ENCODE measurements at regions not wholly inside any gene's neighbourhood (a gene's known extent, or its start where the extent isn't known, plus 50 kb on each side); places are given as distances from the start of the nearest gene placed in this dataset.

GRCh38 chr7:34343667-34344066, 314.4 kb upstream of the NPSR1 start:
- Histone ChIP-seq H4K20me1 (ENCODE audit: insufficient read depth) (no peaks in the 10 kb centered on the region), H3K9me3 (ENCODE audit: control insufficient read depth in 1 of 2, insufficient read depth in 1 of 2, low read depth in 1 of 2, low read length in 2 of 2) (no peaks in the 10 kb centered on the region), H3K4me1 (ENCODE audit: control insufficient read depth in 1 of 2, insufficient read depth in 2 of 2, low read length in 2 of 2) (peaks cover 15 to 32% of the 10 kb centered on the region in 2 experiments), H3K79me2 (ENCODE audit: insufficient read depth, low read length) (no peaks in the 10 kb centered on the region), H2AFZ (ENCODE audit: low read depth, low read length, poor library complexity, severe bottlenecking) (no peak overlapping the region), H3K9ac (ENCODE audit: low read length) (no peak overlapping the region), H3K27ac (ENCODE audit: low read depth, low read length) (no peak overlapping the region), H3K27me3 (ENCODE audit: insufficient read depth, low read length) (no peaks in the 10 kb centered on the region), H3K36me3 (ENCODE audit: control insufficient read depth in 1 of 2, insufficient read depth in 2 of 2, low read length in 2 of 2) (no peaks in the 10 kb centered on the region), H3K9me2 (ENCODE audit: insufficient read depth) (no peaks in the 10 kb centered on the region), H3K4me3 (replicated peaks in 1 of 2; ENCODE audit: low read depth in 1 of 2, low read length in 2 of 2) (no peak overlapping the region), H3K4me2 (ENCODE audit: low read length) (no peak overlapping the region)
- no peak for TF ChIP-seq EZH2 (IDR thresholded peaks at IDR 0.05)
- BruUV-seq (replicated peaks): no TSS peak
- ATAC-seq (no peak), DNase-seq (ENCODE audit: low read depth, low spot score) (no peak)
- intact Hi-C loops (cut with micrococcal nuclease): no loop called here
- CTCF ChIA-PET: interaction anchor here (0.7 kb wide), 1 partner anchor 23 kb away, joined by 3 read pairs; no protein-coding TSS in a partner anchor
- RAD21 ChIA-PET (ENCODE audit: low non-redundant PET in 1 of 2, low total read pairs in 2 of 2, uncharacterized antibody in 2 of 2, unreplicated experiment in 2 of 2): no interaction called here
- POLR2A ChIA-PET: no interaction called here

DNA sequence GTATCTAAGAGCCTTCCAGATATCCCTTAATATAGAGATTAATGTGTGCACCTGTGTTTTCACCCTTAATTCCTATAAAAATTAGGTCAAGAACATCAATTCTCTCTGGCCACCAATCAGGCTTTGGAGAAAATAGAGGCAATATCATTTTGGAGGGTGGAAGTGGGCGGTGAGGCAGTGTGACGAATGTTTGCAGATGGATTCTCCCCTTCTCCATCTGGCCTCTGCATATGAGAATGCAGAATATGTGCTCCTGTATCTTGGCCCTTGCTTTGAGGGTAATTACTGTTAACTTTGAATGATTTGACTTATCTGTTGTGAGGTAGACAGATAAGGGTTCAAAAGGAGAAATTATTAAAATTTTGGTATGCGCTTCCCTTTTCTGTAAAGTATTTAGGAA, 304.0 kb upstream of the NPSR1 start:
- H3K27ac ChIP-seq (ENCODE audit: low read depth, low read length): no peak overlapping the region
- no peaks in the 10 kb centered on the region for H3K9me3 ChIP-seq (ENCODE audit: control insufficient read depth in 1 of 2, insufficient read depth in 1 of 2, low read depth in 1 of 2, low read length in 2 of 2)
- no peaks in the 10 kb centered on the region for H4K20me1 ChIP-seq (ENCODE audit: insufficient read depth)
- peaks cover 0 to 3% of the 10 kb centered on the region in 2 experiments; a peak in 1 of 4 replicates for H3K4me1 ChIP-seq (ENCODE audit: control insufficient read depth in 1 of 2, insufficient read depth in 2 of 2, low read length in 2 of 2)
- H3K27me3 ChIP-seq (ENCODE audit: insufficient read depth, low read length): no peaks in the 10 kb centered on the region
- ChIA-PET POLR2A (no interaction called here), RAD21 (ENCODE audit: low non-redundant PET in 1 of 2, low total read pairs in 2 of 2, uncharacterized antibody in 2 of 2, unreplicated experiment in 2 of 2) (no interaction called here), CTCF (no interaction called here)
- H3K9ac ChIP-seq (ENCODE audit: low read length): no peak overlapping the region
- H3K4me3 ChIP-seq (replicated peaks in 1 of 2; ENCODE audit: low read depth in 1 of 2, low read length in 2 of 2): no peak overlapping the region
- H3K4me2 ChIP-seq (ENCODE audit: low read length): no peak overlapping the region
- no peak for ATAC-seq
- no peak overlapping the region for H2AFZ ChIP-seq (ENCODE audit: low read depth, low read length, poor library complexity, severe bottlenecking)
- no peak for DNase-seq (ENCODE audit: low read depth, low spot score)
- TF ChIP-seq, protein P1, sequence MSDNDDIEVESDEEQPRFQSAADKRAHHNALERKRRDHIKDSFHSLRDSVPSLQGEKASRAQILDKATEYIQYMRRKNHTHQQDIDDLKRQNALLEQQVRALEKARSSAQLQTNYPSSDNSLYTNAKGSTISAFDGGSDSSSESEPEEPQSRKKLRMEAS (IDR thresholded peaks at IDR 0.05): no peak
- TF ChIP-seq EZH2phosphoT487 (IDR thresholded peaks at IDR 0.05; ENCODE audit: borderline replicate concordance): no peak
- TF ChIP-seq EGR1 (IDR thresholded peaks at IDR 0.05; ENCODE audit: low read depth): no peak
- no TSS peak for BruUV-seq (replicated peaks)
- H3K9me2 ChIP-seq (ENCODE audit: insufficient read depth): no peaks in the 10 kb centered on the region
- no peaks in the 10 kb centered on the region for H3K79me2 ChIP-seq (ENCODE audit: insufficient read depth, low read length)
- intact Hi-C loops (cut with micrococcal nuclease): no loop called here
- H3K36me3 ChIP-seq (ENCODE audit: control insufficient read depth in 1 of 2, insufficient read depth in 2 of 2, low read length in 2 of 2): no peaks in the 10 kb centered on the region
